HG02610 (cell line): ENCODE measurements at regions not wholly inside any gene's neighbourhood (a gene's known extent, or its start where the extent isn't known, plus 50 kb on each side); places are given as distances from the start of the nearest gene placed in this dataset.

Experiments used
- ATAC-seq: cut with Tn5 transposase; IDR thresholded peaks from one replicate; pipeline ENCODE4 v1.9.1; 2021; ENCODE audit warnings: mild to moderate bottlenecking, moderate library complexity; ENCODE audit not compliant: unreplicated experiment

GRCh38 chr9:21561502-21561901 is 79.4 kb upstream of the IFNE start:
- ATAC-seq = no peak

DNA sequence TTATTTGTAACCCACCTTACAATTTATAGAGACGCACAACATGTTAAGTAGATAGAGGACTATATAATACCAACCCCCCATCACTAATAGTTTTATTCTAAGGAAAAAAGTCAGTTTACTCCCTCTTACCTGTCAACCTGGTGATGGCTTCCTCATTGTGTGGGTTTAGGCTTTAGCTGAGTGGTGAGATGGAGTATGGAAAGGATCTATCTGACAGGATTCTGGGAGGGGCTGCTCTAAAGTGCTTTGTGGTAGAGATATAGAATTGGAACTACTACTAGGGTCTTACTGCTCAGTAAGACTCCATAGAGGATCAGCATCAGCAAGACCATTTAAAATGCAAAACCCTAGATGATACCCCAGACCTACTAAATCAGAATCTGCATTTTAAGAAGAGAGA is 82.1 kb upstream of the IFNE start:
- no peak for ATAC-seq

GRCh38 chr9:21565155-21565554 is 83.0 kb upstream of the IFNE start:
- no peak for ATAC-seq

GRCh38 chr9:21567926-21568325 is 85.8 kb upstream of the IFNE start:
- no peak for ATAC-seq

DNA sequence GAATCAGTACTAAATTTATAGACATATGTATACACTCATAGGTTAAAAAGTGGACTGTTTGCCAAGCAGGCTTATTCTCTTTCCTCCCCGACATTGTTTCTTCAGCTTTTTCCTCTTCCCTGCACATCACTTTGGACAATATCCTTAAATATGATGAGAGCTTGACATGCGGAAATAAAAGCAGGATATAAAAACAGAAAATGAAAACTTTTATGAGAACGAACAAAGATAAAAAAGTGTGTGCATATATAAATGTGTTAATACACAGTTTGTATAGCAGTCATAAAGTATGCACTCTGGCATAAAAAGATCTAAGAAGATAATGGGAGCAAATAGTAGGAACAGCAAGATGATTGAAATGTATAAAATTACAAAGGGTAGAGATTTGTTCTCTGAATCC is 86.4 kb upstream of the IFNE start:
- no peak for ATAC-seq

GRCh38 chr9:21569721-21570120 is 87.6 kb upstream of the IFNE start:
- no peak for ATAC-seq

GRCh38 chr9:21570643-21571275 is 88.6 kb upstream of the IFNE start:
- no peak for ATAC-seq

DNA sequence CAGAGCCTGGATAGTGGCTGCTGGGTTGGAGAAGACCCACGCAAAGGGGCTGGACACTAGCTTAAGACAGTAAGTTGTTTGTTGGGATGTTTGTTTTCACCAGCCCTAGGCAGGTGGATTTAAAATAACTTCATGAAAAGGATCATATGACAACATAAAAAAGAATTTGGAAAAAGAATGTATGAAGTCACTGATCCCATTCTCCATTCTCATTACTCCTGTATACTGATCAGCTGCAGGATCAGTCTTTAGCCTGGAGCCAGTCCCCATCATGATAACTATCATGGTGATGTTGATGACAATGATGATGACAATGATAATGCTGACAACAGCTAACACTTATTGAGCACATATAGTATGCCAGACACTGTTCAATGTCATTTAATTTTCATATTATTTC is 92.1 kb upstream of the IFNE start:
- no peak for ATAC-seq

DNA sequence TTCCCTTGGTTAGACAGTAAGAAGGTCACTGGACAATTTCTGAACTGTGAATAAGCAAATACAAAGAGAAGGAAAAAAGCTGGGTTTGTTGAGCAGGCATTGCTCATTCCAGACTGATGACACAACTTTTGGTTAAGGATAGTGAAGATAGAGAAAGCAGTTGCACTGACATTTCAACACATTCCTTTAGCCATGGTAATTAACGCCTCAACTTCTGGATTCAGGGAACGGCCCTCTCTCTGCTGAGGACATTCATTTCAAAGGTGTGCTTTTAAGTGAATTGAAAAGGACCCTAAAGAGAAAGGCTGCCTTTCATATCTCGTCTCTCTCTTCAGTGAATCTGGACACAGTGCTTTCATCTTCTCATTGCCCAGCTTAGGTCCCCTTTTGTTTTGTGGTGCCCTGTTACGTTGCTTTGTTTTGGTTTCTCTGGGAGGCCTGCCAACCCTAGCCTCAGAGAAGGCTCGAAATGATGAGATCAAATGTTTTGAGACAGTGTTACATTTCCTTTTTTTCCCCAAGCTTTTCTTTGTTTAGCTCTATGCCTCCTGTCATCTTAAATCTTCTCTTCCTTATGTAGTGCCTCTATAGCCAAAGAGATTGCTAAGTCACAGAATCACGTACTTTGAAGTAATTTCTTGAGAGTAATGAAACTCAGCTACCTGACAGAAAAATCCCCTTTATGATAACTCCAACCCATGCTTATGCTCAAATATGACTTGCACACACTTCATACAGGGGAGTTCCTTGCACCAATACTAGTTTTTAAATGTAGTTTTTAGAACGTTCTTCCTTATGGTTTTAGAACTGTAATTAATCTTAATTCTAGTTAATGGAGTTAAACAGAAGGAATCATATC is 94.4 kb upstream of the IFNE start:
- peak; percentile 72 for ATAC-seq

GRCh38 chr9:21579247-21579671 is 97.1 kb upstream of the IFNE start:
- no peak for ATAC-seq

DNA sequence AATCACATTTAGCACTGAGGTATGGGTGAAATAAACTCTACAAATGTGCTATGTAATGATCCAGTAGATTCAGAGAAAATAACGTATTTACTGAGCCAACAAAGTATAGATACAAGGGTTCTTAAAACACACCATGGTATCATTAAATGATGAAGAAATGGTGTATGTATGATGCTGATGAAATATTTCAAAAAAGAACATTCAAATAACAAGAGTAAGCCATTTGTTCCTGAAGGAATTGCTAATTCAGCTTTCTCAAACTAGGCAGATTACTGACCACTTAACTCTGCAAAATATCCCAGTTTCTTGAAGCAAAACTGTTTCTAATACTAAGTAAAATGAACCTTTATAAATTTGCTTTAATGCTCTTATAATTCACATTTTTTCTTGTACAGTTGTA is 97.6 kb upstream of the IFNE start:
- ATAC-seq = no peak

GRCh38 chr9:21580636-21581378 is 98.7 kb upstream of the IFNE start:
- ATAC-seq = no peak

- no peak for ATAC-seq
Observed at GRCh38 chr9:21583628-21584377, 101.7 kb upstream of the IFNE start.

- ATAC-seq = no peak
Observed at GRCh38 chr9:21584890-21585289, 102.8 kb upstream of the IFNE start.

GRCh38 chr9:21585756-21586752 is 103.9 kb upstream of the IFNE start:
- no peak for ATAC-seq

DNA sequence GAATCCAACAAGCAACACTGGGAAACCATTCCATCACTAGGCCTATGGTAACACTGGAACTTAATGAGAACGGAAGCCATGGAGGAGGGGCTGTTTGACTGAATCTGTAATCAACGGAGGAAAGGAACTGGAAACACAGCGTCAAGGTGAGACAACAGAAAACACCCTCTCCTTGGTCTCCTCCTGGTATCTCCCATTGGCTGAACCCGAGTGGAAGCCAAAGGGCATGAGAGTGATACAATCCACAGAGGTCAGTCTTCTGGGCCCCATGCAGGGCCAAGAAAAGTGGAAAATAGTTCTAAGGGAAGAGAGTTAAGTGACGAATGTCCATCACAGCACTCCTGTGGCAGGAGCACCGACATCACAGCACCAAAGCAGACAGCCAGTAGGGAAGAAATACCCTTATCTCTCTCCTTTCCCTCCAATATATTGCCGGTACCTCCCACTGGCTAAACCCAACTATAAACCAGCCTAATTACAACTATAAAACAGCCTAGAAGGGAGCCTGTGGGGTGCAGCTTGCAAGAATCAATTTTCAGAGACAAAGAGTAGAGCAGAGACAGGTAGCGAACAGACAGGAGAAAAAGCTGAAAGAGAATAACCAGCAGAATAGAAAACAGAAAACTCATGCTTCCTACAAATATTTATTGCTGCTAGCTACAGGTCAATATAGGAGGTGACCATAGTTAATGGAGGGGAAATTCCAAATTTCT is 107.4 kb upstream of the IFNE start:
- ATAC-seq = no peak

DNA sequence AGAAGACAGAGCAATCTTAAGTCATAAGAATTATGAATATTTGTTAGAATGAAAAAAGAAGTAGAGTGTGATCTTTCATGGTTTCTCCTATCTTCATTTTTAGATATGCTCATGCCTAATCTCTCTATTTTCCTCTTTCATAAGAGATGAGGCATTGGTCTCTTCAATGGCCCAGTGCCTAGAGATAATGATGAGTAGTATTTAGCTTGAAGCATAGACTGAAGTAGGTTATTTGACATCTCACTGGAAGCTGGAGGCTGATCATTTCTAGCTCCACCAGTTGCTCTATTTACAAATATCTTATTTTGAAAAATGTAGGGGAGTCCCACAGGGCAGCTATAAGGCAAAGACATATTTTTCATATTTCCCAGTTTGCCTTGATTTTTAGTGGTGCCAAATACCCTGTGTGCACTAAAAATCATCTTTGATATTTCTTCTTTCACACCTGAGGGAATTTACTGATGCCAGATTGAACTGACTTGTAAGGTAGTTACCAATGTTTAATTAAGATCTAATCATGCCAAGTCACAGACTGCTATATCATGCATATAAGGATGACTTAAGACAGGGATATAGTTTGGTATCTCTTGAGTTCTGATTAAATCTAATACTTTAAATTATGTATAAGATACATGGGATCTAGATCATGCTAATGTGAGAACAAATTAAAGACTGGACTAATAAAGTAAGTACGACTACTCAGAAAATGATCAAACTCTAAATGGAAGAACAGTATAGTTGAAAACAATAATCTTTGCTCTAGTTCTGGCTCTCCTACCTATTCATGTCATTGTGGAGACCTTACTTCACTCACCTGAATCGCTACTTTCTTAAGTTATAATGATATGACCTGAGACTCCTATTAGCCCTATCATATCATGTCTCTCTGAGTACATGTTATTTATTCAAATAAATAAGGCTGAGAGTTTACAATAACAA is 108.2 kb upstream of the IFNE start:
- ATAC-seq = no peak
